Parathyroid adenoma (tissue), 2 donors: ENCODE measurements at regions not wholly inside any gene's neighbourhood (a gene's known extent, or its start where the extent isn't known, plus 50 kb on each side); places are given as distances from the start of the nearest gene placed in this dataset.
"Not testable (repeated sequence)": the region's sequence is repeated elsewhere in the genome, so short reads cannot be mapped to it uniquely, and the experiment has no call there.

Source experiments
- H2AFZ ChIP-seq: fragments of 300-600 bp; sonication (generic); one replicate; pipeline ENCODE4 v1.7.0; 2017; ENCODE audit warnings: antibody characterized with exemption, mild to moderate bottlenecking
- H3K27ac ChIP-seq: fragments of 300-600 bp; sonication (generic); one replicate; pipeline ENCODE4 v1.7.0; 2017
- H3K27me3 ChIP-seq: fragments of 300-600 bp; sonication (generic); one replicate; pipeline ENCODE4 v1.7.0; 2017; ENCODE audit warnings: low read length; ENCODE audit not compliant: control insufficient read depth, insufficient read depth
- H3K36me3 ChIP-seq: fragments of 300-600 bp; sonication (generic); one replicate; pipeline ENCODE4 v1.7.0; 2017; ENCODE audit warnings: low read length; ENCODE audit not compliant: control insufficient read depth, insufficient read depth
- H3K4me1 ChIP-seq: fragments of 300-600 bp; sonication (generic); one replicate; pipeline ENCODE4 v1.7.0; 2017; ENCODE audit warnings: control low read depth
- H3K4me2 ChIP-seq: fragments of 300-600 bp; sonication (generic); one replicate; pipeline ENCODE4 v1.7.0; 2017; ENCODE audit warnings: low read length
- H3K4me3 ChIP-seq: fragments of 300-600 bp; sonication (generic); one replicate; pipeline ENCODE4 v1.7.0; 2017; ENCODE audit warnings: low read depth, low read length
- H3K79me2 ChIP-seq: fragments of 300-600 bp; sonication (generic); one replicate; pipeline ENCODE4 v1.7.0; 2017; ENCODE audit warnings: control low read depth
- H3K9ac ChIP-seq: fragments of 300-600 bp; sonication (generic); one replicate; pipeline ENCODE4 v1.7.0; 2017; ENCODE audit warnings: mild to moderate bottlenecking
- H3K9me3 ChIP-seq: fragments of 300-600 bp; sonication (generic); one replicate; pipeline ENCODE4 v1.7.0; 2017; ENCODE audit warnings: low read length; ENCODE audit not compliant: control insufficient read depth
- CTCF ChIP-seq: fragments of 300-600 bp; sonication (generic); IDR thresholded peaks from one replicate; pipeline ENCODE4 v1.7.0; 2017; ENCODE audit warnings: antibody characterized with exemption, mild to moderate bottlenecking
- donor health status: primary hyperparathyroidism.

DNA sequence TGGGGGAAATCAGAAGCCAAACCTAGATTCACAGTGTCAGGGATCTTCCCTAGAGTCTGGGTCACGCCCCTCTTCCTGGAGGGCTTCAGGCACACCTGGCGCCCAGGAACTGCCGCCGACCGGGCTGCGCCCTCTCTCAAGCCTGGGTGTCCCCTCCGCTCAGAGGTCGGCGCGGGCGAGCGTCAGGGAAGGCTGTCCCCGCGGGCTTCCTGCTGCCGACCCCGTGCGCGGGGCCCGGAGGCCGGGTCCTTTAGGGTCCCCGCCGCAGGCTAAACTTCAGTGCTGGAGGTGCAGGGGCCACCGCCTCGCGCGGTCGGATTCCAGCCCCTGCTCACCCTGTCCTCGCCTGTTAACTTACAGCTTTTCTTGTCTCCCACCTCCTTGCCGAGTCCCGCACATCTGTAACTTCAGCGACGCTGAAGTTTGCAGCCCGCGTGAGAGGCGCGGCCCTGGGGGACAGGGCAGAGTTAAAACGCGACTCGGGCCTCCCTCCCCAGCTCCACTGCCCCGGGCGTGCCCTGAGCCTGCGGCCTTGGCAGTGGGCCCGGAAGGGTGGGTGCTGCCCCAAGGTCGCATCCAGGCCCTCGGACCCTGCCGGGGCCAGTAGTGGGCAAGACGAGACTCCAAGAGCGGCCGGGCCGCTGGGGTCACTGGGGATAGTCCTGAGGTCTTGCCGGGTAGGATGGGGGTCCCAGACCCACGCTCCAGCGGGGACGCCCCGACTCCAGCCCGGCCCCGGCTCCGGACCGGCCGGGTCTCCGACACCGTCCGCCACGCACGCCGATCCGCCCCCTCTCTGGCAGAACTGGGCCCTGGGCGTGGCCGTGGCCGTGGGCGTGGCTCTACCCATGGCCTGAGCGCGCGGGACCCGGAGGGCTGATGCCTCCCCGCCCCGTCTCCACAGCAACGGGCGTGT is 95.6 kb upstream of the ZNF98 start:
- Histone ChIP-seq H3K27me3 (no peaks in the 10 kb centered on the region), H3K9ac (no peak overlapping the region), H3K27ac (no peak overlapping the region), H2AFZ (no peak overlapping the region), H3K4me3 (no peak overlapping the region), H3K9me3 (no peaks in the 10 kb centered on the region), H3K36me3 (no peaks in the 10 kb centered on the region), H3K79me2 (no peaks in the 10 kb centered on the region), H3K4me1 (no peaks in the 10 kb centered on the region), H3K4me2 (no peak overlapping the region)
- no peak for TF ChIP-seq CTCF

DNA sequence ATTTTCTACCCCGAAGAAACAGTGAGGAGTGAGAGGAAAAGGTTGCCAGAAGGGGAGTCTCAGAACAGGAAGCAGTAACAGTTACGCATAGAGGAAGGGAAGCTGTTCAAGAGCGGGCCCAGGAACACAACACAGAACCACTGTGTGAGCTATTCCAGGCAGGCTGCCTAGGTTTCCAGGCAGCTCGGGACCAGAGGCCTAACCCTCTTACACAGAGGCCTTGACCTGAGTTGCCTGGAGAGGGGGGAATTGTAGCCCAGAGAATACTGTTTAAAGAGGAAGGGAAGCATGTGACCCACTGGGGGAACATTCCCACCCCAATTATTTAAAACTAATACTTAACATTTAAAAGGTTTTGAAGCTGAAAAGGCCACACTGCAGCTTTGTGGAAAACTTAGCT is 93.3 kb upstream of the ZNF98 start:
- Histone ChIP-seq H3K27ac (no peak overlapping the region), H3K4me3 (no peak overlapping the region), H3K4me2 (no peak overlapping the region), H3K9me3 (no peaks in the 10 kb centered on the region), H3K4me1 (no peaks in the 10 kb centered on the region), H3K36me3 (no peaks in the 10 kb centered on the region), H2AFZ (no peak overlapping the region), H3K27me3 (no peaks in the 10 kb centered on the region), H3K79me2 (no peaks in the 10 kb centered on the region), H3K9ac (no peak overlapping the region)
- no peak for TF ChIP-seq CTCF

DNA sequence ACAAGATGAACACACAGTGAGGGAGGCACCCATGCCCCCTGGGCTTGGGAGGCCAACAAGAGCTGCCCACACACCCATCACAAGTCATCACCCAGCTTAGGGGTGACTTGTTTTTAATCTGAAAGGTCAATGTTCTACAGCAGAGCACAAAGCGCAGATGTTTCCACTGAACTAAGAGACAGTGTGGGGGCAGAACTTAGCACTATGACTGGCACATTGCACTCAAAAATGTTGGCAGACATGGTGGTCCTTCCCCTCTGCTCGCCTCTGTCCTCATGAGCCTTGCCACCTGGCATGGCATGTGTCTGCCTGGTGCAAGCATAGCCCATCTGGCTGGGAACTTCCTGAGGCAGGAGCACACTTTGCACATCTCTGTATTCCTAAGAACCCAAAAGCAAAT is 81.4 kb upstream of the ZNF98 start:
- no peak overlapping the region for H3K27ac ChIP-seq
- no peaks in the 10 kb centered on the region for H3K9me3 ChIP-seq
- TF ChIP-seq CTCF: no peak
- H3K4me2 ChIP-seq: no peak overlapping the region
- H3K4me1 ChIP-seq: no peaks in the 10 kb centered on the region
- H2AFZ ChIP-seq: no peak overlapping the region
- H3K9ac ChIP-seq: no peak overlapping the region
- no peak overlapping the region for H3K4me3 ChIP-seq
- H3K36me3 ChIP-seq: no peaks in the 10 kb centered on the region
- no peaks in the 10 kb centered on the region for H3K79me2 ChIP-seq
- no peaks in the 10 kb centered on the region for H3K27me3 ChIP-seq

DNA sequence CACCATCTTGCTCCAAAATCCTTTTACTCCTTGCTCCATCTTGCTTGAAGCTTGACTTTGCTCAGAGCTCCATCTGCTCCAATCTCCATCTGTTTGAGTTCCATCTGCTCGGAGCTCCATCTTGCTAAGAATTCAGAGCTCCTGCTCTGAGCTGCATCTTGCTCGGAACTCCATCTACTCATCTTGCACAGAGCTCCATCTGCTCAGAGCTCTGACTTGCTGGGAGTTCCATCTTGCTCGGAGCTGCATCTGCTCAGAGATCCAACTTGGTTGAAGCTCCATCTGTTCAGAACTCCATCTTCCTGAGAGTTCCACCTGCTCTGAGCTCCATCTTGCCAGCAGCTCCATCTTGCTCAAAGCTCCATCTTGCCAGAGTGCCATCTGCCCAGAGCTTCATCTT is 80.6 kb upstream of the ZNF98 start:
- no peaks in the 10 kb centered on the region for H3K4me1 ChIP-seq
- no peak overlapping the region for H2AFZ ChIP-seq
- no peak for TF ChIP-seq CTCF
- no peak overlapping the region for H3K9ac ChIP-seq
- H3K36me3 ChIP-seq: no peaks in the 10 kb centered on the region
- no peak overlapping the region for H3K4me2 ChIP-seq
- H3K27ac ChIP-seq: no peak overlapping the region
- no peak overlapping the region for H3K4me3 ChIP-seq
- no peaks in the 10 kb centered on the region for H3K9me3 ChIP-seq
- H3K79me2 ChIP-seq: no peaks in the 10 kb centered on the region
- no peaks in the 10 kb centered on the region for H3K27me3 ChIP-seq

DNA sequence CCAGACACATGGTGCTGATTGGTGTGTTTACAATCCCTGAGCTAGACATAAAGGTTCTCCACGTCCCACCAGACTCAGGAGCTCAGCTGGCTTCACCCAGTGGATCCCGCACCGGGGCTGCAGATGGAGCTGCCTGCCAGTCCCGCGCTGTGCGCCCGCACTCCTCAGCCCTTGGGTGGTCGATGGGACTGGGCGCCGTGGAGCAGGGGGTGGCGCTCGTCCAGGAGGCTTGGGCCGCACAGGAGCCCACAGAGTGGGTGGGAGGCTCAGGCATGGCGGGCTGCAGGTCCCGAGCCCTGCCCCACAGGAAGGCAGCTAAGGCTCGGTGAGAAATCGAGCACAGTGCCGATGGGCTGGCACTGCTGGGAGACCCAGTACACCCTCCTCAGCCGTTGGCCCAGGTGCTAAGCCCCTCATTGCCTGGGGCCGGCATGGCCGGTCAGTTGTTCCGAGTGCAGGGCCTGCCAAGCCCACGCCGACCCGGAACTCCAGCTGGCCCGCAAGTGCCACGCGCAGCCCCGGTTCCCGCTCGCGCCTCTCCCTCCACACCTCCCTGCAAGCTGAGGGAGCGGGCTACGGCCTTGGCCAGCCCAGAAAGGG is 76.8 kb upstream of the ZNF98 start:
- H3K36me3 ChIP-seq, H3K4me2 ChIP-seq, H3K9me3 ChIP-seq, H2AFZ ChIP-seq, H3K27ac ChIP-seq, H3K4me3 ChIP-seq, H3K4me1 ChIP-seq, H3K79me2 ChIP-seq, H3K9ac ChIP-seq, H3K27me3 ChIP-seq: not testable (repeated sequence)
